Gastroesophageal sphincter (tissue), 3 donors: ENCODE measurements at regions not wholly inside any gene's neighbourhood (a gene's known extent, or its start where the extent isn't known, plus 50 kb on each side); places are given as distances from the start of the nearest gene placed in this dataset.

Experiments used
- CTCF ChIP-seq, 4 experiments: fragments of 200-600 bp in 2 of 4; fragments of 450-650 bp in 2 of 4; sonication (generic) in 1 of 4; IDR thresholded peaks; one replicate each; pipeline ENCODE4 v1.5.1; 2017 to 2019; ENCODE audit warnings: antibody characterized with exemption in 4 of 4, mild to moderate bottlenecking in 2 of 4, moderate library complexity in 2 of 4
- EP300 ChIP-seq: sonication (generic); formaldehyde crosslinking; IDR thresholded peaks from one replicate; pipeline ENCODE4 v1.6.1; 2017; ENCODE audit warnings: antibody characterized with exemption, mild to moderate bottlenecking
- POLR2A ChIP-seq, 2 donors: fragments of 450-650 bp; IDR thresholded peaks; one replicate each; pipeline ENCODE4 v1.6.1; 2017; ENCODE audit warnings: antibody characterized with exemption in 2 of 2, mild to moderate bottlenecking in 2 of 2, moderate library complexity in 1 of 2
- POLR2AphosphoS5 ChIP-seq: sonication (generic); formaldehyde crosslinking; IDR thresholded peaks from one replicate; pipeline ENCODE4 v1.6.1; 2017; ENCODE audit warnings: antibody characterized with exemption

GRCh38 chr12:115374480-115375185 lies 690.7 kb upstream of the TBX3 start:
- no peak for TF ChIP-seq POLR2AphosphoS5
- no peak for TF ChIP-seq POLR2A (IDR thresholded peaks at IDR 0.05)
- no peak for TF ChIP-seq CTCF (IDR thresholded peaks at IDR 0.05)
- no peak for TF ChIP-seq EP300
